ENCODE measurements at regions not wholly inside any gene's neighbourhood (a gene's known extent, or its start where the extent isn't known, plus 50 kb on each side); places are given as distances from the start of the nearest gene placed in this dataset.

- Histone ChIP-seq H3K36me3 (ENCODE audit: control insufficient read depth, insufficient read depth, low read length) (no peaks in the 10 kb centered on the region), H3K4me1 (ENCODE audit: control insufficient read depth, insufficient read depth, low read length) (peaks cover 5% of the 10 kb centered on the region), H3K27me3 (ENCODE audit: control insufficient read depth, insufficient read depth, low read length, poor library complexity, severe bottlenecking) (no peaks in the 10 kb centered on the region), H3K9ac (ENCODE audit: extremely low read depth, low read length, poor library complexity, severe bottlenecking) (no peak overlapping the region), H3K4me3 (ENCODE audit: low read length) (no peak overlapping the region), H3K27ac (ENCODE audit: low read depth, low read length) (no peak overlapping the region), H3K9me3 (ENCODE audit: control insufficient read depth, low read length) (peaks cover 9% of the 10 kb centered on the region)
- no peak for DNase-seq
- H3K36me3 Mint-ChIP-seq (ENCODE audit: low read depth) = no peaks in the 10 kb centered on the region
- H3K27ac Mint-ChIP-seq = no peak overlapping the region
- TF ChIP-seq, protein P1, sequence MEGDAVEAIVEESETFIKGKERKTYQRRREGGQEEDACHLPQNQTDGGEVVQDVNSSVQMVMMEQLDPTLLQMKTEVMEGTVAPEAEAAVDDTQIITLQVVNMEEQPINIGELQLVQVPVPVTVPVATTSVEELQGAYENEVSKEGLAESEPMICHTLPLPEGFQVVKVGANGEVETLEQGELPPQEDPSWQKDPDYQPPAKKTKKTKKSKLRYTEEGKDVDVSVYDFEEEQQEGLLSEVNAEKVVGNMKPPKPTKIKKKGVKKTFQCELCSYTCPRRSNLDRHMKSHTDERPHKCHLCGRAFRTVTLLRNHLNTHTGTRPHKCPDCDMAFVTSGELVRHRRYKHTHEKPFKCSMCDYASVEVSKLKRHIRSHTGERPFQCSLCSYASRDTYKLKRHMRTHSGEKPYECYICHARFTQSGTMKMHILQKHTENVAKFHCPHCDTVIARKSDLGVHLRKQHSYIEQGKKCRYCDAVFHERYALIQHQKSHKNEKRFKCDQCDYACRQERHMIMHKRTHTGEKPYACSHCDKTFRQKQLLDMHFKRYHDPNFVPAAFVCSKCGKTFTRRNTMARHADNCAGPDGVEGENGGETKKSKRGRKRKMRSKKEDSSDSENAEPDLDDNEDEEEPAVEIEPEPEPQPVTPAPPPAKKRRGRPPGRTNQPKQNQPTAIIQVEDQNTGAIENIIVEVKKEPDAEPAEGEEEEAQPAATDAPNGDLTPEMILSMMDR (conservative IDR thresholded peaks at IDR 0.05) = no peak
- H3K9me3 Mint-ChIP-seq = no peaks in the 10 kb centered on the region
- no peaks in the 10 kb centered on the region for H3K27me3 Mint-ChIP-seq (ENCODE audit: insufficient read depth)
- H3K4me1 Mint-ChIP-seq = peaks cover 4% of the 10 kb centered on the region
- H3K4me3 Mint-ChIP-seq = no peak overlapping the region
These were observed 152.8 kb upstream of the LYPLAL1 start for GRCh38 chr1:219020846-219021245.

- no peak overlapping the region for H3K4me3 Mint-ChIP-seq
- no peaks in the 10 kb centered on the region for H3K9me3 Mint-ChIP-seq
- peaks cover 4% of the 10 kb centered on the region for H3K4me1 Mint-ChIP-seq
These were observed 146.5 kb upstream of the LYPLAL1 start for GRCh38 chr1:219027146-219027673.

DNA sequence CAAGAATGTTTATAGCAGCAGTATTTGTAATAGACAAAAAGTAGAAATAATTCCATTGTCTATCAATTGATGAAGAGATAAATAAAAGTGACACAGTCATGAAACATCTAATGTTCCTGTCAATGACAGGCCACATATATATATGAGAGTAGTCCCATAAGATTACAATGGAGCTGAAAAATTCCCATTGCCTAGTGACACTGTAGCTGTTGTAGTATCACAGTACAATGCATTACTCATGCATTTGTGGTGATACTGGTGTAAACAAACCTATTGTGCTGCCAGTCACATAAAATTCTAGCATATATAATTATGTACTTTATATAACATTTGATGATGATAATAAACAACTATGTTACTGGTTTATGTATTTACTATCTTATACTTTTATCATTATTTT, 141.9 kb upstream of the LYPLAL1 start:
- H3K9me3 ChIP-seq (ENCODE audit: control insufficient read depth, low read length) = no peaks in the 10 kb centered on the region
- H3K4me3 Mint-ChIP-seq = no peak overlapping the region
- no peaks in the 10 kb centered on the region for H3K36me3 ChIP-seq (ENCODE audit: control insufficient read depth, insufficient read depth, low read length)
- TF ChIP-seq, protein P1 (conservative IDR thresholded peaks at IDR 0.05) = no peak
- no peaks in the 10 kb centered on the region for H3K4me1 Mint-ChIP-seq
- H3K36me3 Mint-ChIP-seq (ENCODE audit: low read depth) = no peaks in the 10 kb centered on the region
- H3K4me1 ChIP-seq (ENCODE audit: control insufficient read depth, insufficient read depth, low read length) = no peaks in the 10 kb centered on the region
- no peak overlapping the region for H3K4me3 ChIP-seq (ENCODE audit: low read length)
- no peak overlapping the region for H3K27ac Mint-ChIP-seq
- H3K9me3 Mint-ChIP-seq = no peaks in the 10 kb centered on the region
- no peak overlapping the region for H3K9ac ChIP-seq (ENCODE audit: extremely low read depth, low read length, poor library complexity, severe bottlenecking)
- no peaks in the 10 kb centered on the region for H3K27me3 ChIP-seq (ENCODE audit: control insufficient read depth, insufficient read depth, low read length, poor library complexity, severe bottlenecking)
- no peaks in the 10 kb centered on the region for H3K27me3 Mint-ChIP-seq (ENCODE audit: insufficient read depth)
- H3K27ac ChIP-seq (ENCODE audit: low read depth, low read length) = no peak overlapping the region
- DNase-seq = no peak

More at GRCh38 chr1:219027146-219027673, 146.5 kb upstream of the LYPLAL1 start:
- H3K27me3 ChIP-seq (ENCODE audit: control insufficient read depth, insufficient read depth, low read length, poor library complexity, severe bottlenecking) = no peaks in the 10 kb centered on the region
- H3K27ac ChIP-seq (ENCODE audit: low read depth, low read length) = no peak overlapping the region
- H3K9me3 ChIP-seq (ENCODE audit: control insufficient read depth, low read length) = no peaks in the 10 kb centered on the region
- Mint-ChIP-seq H3K27ac (no peak overlapping the region), H3K27me3 (ENCODE audit: insufficient read depth) (no peaks in the 10 kb centered on the region), H3K36me3 (ENCODE audit: low read depth) (no peaks in the 10 kb centered on the region)
- no peak overlapping the region for H3K9ac ChIP-seq (ENCODE audit: extremely low read depth, low read length, poor library complexity, severe bottlenecking)
- DNase-seq = no peak
- H3K4me1 ChIP-seq (ENCODE audit: control insufficient read depth, insufficient read depth, low read length) = peaks cover 5% of the 10 kb centered on the region
- TF ChIP-seq, protein P1 (conservative IDR thresholded peaks at IDR 0.05) = no peak
- 91 to 96% methylated on average over 3 to 4 of the region's 4 CpGs for WGBS, 2 experiments (ENCODE audit: insufficient coverage in 1 of 2, insufficient read length in 1 of 2)
- H3K4me3 ChIP-seq (ENCODE audit: low read length) = no peak overlapping the region
- H3K36me3 ChIP-seq (ENCODE audit: control insufficient read depth, insufficient read depth, low read length) = no peaks in the 10 kb centered on the region

Data from endodermal cell (in vitro differentiated cells).